IMR-90 (cell line): ENCODE measurements at regions not wholly inside any gene's neighbourhood (a gene's known extent, or its start where the extent isn't known, plus 50 kb on each side); places are given as distances from the start of the nearest gene placed in this dataset.

Experiments used
- ATAC-seq: fragments of 200-7000 bp; cut with Tn5 transposase; 2 replicates; pipeline ENCODE4 v1.9.1; 2020; ENCODE audit warnings: low read depth, mild to moderate bottlenecking, moderate library complexity
- BruUV-seq: library from RNA; stranded (reverse); fragments of 400-500 nt; replicated peaks from 2 replicates; lab custom pipeline; 2021; lab: Mats Ljungman, UMichigan
- CTCF ChIA-PET: fragments of 300-600 bp; formaldehyde crosslinking; extraction: SDS; loops from one replicate; lab custom pipeline; 2021; ENCODE audit warnings: antibody characterized with exemption; lab: Yijun Ruan, JAX
- POLR2A ChIA-PET: fragments of 300-600 bp; sonication (Branson Sonifier 250); formaldehyde crosslinking; loops from one replicate; lab custom pipeline; 2022; ENCODE audit warnings: antibody characterized with exemption; ENCODE audit not compliant: unreplicated experiment; lab: Charles Lee
- DNase-seq: peaks from one replicate; pipeline ENCODE4 v3.0.0; 2013
- H2AFZ ChIP-seq: replicated peaks from 2 replicates; pipeline ENCODE3; 2013; ENCODE audit warnings: low read length, mild to moderate bottlenecking; ENCODE audit not compliant: poor library complexity
- H2AK5ac ChIP-seq: 2 replicates; pipeline ENCODE4 v1.6.1; 2013; ENCODE audit warnings: low read depth, low read length, inconsistent platforms
- H2AK9ac ChIP-seq: replicated peaks from 2 replicates; pipeline ENCODE3; 2013; ENCODE audit warnings: mild to moderate bottlenecking, low read depth, low read length, moderate library complexity; ENCODE audit not compliant: poor library complexity
- H2BK120ac ChIP-seq: 2 replicates; pipeline ENCODE4 v1.6.1; 2013; ENCODE audit warnings: low read depth, low read length, inconsistent platforms
- H2BK15ac ChIP-seq: 3 replicates; pipeline ENCODE4 v1.6.1; 2013; ENCODE audit warnings: low read depth, low read length, inconsistent platforms
- H2BK20ac ChIP-seq: 2 replicates; pipeline ENCODE4 v1.6.1; 2013; ENCODE audit warnings: low read depth, mild to moderate bottlenecking, inconsistent platforms, low read length, moderate library complexity
- H2BK5ac ChIP-seq: 2 replicates; pipeline ENCODE4 v1.6.1; 2013; ENCODE audit warnings: mild to moderate bottlenecking, low read depth, low read length, inconsistent platforms; ENCODE audit not compliant: poor library complexity, severe bottlenecking
- H3K14ac ChIP-seq: replicated peaks from 2 replicates; pipeline ENCODE4 v1.6.1; 2013; ENCODE audit warnings: low read depth, low read length, inconsistent platforms
- H3K18ac ChIP-seq: 2 replicates; pipeline ENCODE4 v1.6.1; 2013; ENCODE audit warnings: low read depth, low read length, control low read depth
- H3K23ac ChIP-seq: 2 replicates; pipeline ENCODE4 v1.6.1; 2013; ENCODE audit warnings: low read depth, low read length, inconsistent platforms
- H3K27ac ChIP-seq: 2 replicates; pipeline ENCODE4 v1.5.1; 2013; ENCODE audit warnings: mild to moderate bottlenecking, control low read depth, low read length; ENCODE audit not compliant: insufficient read depth
- H3K27me3 ChIP-seq: 2 replicates; pipeline ENCODE4 v1.6.1; 2013; ENCODE audit warnings: low read length; ENCODE audit not compliant: control insufficient read depth, insufficient read depth
- H3K36me3 ChIP-seq: 2 replicates; pipeline ENCODE4 v1.6.1; 2013; ENCODE audit warnings: low read length, mixed read lengths; ENCODE audit not compliant: control insufficient read depth, insufficient read depth
- H3K4ac ChIP-seq: 2 replicates; pipeline ENCODE4 v1.6.1; 2013; ENCODE audit warnings: low read depth, low read length, inconsistent platforms
- H3K4me1 ChIP-seq: 2 replicates; pipeline ENCODE4 v1.6.1; 2013; ENCODE audit warnings: low read length, mixed read lengths; ENCODE audit not compliant: control insufficient read depth, insufficient read depth
- H3K4me2 ChIP-seq: 2 replicates; pipeline ENCODE4 v1.6.1; 2013; ENCODE audit warnings: low read depth, mild to moderate bottlenecking, control low read depth, low read length, moderate library complexity
- H3K4me3 ChIP-seq: 2 replicates; pipeline ENCODE4 v1.5.1; 2013; ENCODE audit warnings: low read depth, mild to moderate bottlenecking, control low read depth, low read length, moderate library complexity; ENCODE audit not compliant: insufficient read depth
- H3K56ac ChIP-seq: 2 replicates; pipeline ENCODE4 v1.6.1; 2013; ENCODE audit warnings: low read length, inconsistent platforms; ENCODE audit not compliant: insufficient read depth; ENCODE audit errors: extremely low read depth
- H3K79me1 ChIP-seq, 2 experiments: 2 replicates each; pipeline ENCODE4 v1.6.1; 2013; ENCODE audit warnings: low read length in 2 of 2, inconsistent platforms in 1 of 2, low read depth in 1 of 2
- H3K9ac ChIP-seq: 2 replicates; pipeline ENCODE4 v1.6.1; 2013; ENCODE audit warnings: low read depth, low read length, control low read depth
- H3K9me1 ChIP-seq: 2 replicates; pipeline ENCODE4 v1.6.1; 2013; ENCODE audit warnings: low read length, inconsistent platforms; ENCODE audit not compliant: insufficient read depth
- H3K9me3 ChIP-seq: 2 replicates; pipeline ENCODE4 v1.6.1; 2013; ENCODE audit warnings: low read length; ENCODE audit not compliant: control insufficient read depth, insufficient read depth
- H4K20me1 ChIP-seq: 2 replicates; pipeline ENCODE4 v1.6.1; 2013; ENCODE audit warnings: low read length, inconsistent platforms; ENCODE audit not compliant: insufficient read depth
- H4K5ac ChIP-seq: 2 replicates; pipeline ENCODE4 v1.6.1; 2013; ENCODE audit warnings: mild to moderate bottlenecking, low read depth, low read length, control low read depth
- H4K8ac ChIP-seq, 2 experiments: 2 replicates each; pipeline ENCODE4 v1.6.1; 2013; ENCODE audit warnings: low read depth in 2 of 2, low read length in 2 of 2, control low read depth in 1 of 2, inconsistent platforms in 1 of 2
- H4K91ac ChIP-seq: 2 replicates; pipeline ENCODE4 v1.6.1; 2013; ENCODE audit warnings: low read depth, low read length, inconsistent platforms; ENCODE audit not compliant: insufficient read depth
- BHLHE40 ChIP-seq: fragments of 150-350 bp; IDR thresholded peaks from 2 replicates; pipeline ENCODE4 v1.6.1; 2016; ENCODE audit warnings: mild to moderate bottlenecking, low read depth, low read length
- CEBPB ChIP-seq: IDR thresholded peaks from 2 replicates; pipeline ENCODE4 v1.6.1; 2012; ENCODE audit warnings: low read depth, low read length, improper control_type of control experiment
- MAFK ChIP-seq: IDR thresholded peaks from 2 replicates; pipeline ENCODE4 v1.6.1; 2012; ENCODE audit warnings: low read depth, low read length, improper control_type of control experiment
- MAZ ChIP-seq: IDR thresholded peaks from 2 replicates; pipeline ENCODE4 v1.6.1; 2012; ENCODE audit warnings: low read depth, mild to moderate bottlenecking, low read length, improper control_type of control experiment, moderate library complexity, borderline replicate concordance
- NFE2L2 ChIP-seq: fragments of 150-350 bp; IDR thresholded peaks from 2 replicates; pipeline ENCODE4 v1.6.1; 2016; ENCODE audit warnings: low read depth, mild to moderate bottlenecking, low read length
- RAD21 ChIP-seq: IDR thresholded peaks from 2 replicates; pipeline ENCODE4 v1.6.1; 2012; ENCODE audit warnings: low read length, improper control_type of control experiment
- RCOR1 ChIP-seq: IDR thresholded peaks from 2 replicates; pipeline ENCODE4 v1.6.1; 2012; ENCODE audit warnings: mild to moderate bottlenecking, low read length, improper control_type of control experiment; ENCODE audit not compliant: insufficient replicate concordance
- SMC3 ChIP-seq: fragments of 150-350 bp; IDR thresholded peaks from 2 replicates; pipeline ENCODE4 v1.6.1; 2016; ENCODE audit warnings: low read depth, mild to moderate bottlenecking, antibody characterized with exemption, low read length, moderate library complexity
- WGBS, 2 experiments: methylation state at CpG; one replicate each; pipeline versions ENCODE4 v1.1.5 to v1.1.7; 2013; ENCODE audit warnings: missing lambda C conversion rate in 2 of 2; ENCODE audit not compliant: insufficient read length in 1 of 2; ENCODE audit errors: extremely low coverage in 2 of 2; 5-methylcytosine and 5-hydroxymethylcytosine counted together
- dilution Hi-C: fragments of 300-500 bp; cut with HindIII; formaldehyde crosslinking; loops from one replicate; pipeline ENCODE4 v1.14.3; 2018; ENCODE audit warnings: low sequenced_read_pairs; ENCODE audit not compliant: unreplicated experiment
- in situ Hi-C: fragments of 300-500 bp; cut with MboI; formaldehyde crosslinking; loops from 3 replicates; pipeline ENCODE4 v1.14.3; 2019; ENCODE audit warnings: low sequenced_read_pairs, inconsistent platforms, mixed read lengths
- intact Hi-C: fragments of 100-400 bp; cut with micrococcal nuclease; formaldehyde crosslinking; loops from 2 replicates; pipeline ENCODE4 v1.10.0; 2022
- TF ChIP-seq, protein P1 (sequence below): fragments of 150-350 bp; IDR thresholded peaks from 2 replicates; pipeline ENCODE4 v1.6.1; 2016; ENCODE audit warnings: low read depth, mild to moderate bottlenecking, low read length, moderate library complexity, borderline replicate concordance
- TF ChIP-seq, protein P2 (sequence below): conservative IDR thresholded peaks from 2 replicates; pipeline ENCODE4 v1.5.1; 2012; ENCODE audit warnings: mild to moderate bottlenecking, low read depth, low read length, improper control_type of control experiment

DNA sequence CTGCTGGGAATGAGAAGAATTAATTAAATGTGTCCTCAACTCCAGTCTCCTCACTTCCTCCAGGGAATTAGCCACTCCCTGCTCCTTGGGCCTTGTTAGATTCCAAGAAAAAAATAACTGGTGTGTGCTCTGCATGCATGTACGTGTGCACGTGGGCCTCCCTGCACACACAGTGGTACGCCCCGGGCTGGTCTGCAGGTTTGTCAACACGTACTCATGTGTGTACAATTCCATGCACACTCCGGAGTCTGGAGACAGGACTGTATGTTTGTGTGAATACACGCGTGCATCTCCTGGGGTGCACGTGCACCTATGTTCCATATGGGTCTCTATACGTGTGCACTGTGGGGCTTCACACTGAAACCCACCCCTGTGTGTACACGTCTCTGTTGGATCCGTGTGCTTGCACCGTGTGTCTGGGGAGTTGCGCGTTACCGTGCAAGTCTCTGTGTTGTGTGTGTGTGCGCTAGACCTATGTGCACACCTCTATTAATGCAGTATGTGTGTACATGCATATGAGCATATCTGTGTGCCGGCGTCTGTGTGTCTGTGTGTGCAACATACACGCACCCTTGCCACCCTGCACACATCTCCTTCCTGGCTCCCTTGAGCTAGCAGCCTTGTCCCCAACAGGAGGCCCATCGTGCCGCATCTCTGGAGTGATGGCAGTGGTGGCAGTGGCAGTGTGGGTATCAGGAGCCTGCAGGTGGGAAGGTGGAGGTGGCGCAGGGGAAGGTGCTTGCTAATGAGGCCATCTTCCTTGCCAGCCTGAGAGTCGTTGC, 210.1 kb downstream of the TBC1D2B start:
- Histone ChIP-seq H3K27ac (no peak overlapping the region), H3K14ac (no peak overlapping the region), H4K5ac (no peak overlapping the region), H2BK5ac (no peak overlapping the region), H2AFZ (no peak overlapping the region), H4K8ac (no peak overlapping the region), H3K4ac (no peak overlapping the region), H3K56ac (no peak overlapping the region), H3K9me1 (no peaks in the 10 kb centered on the region), H4K20me1 (no peaks in the 10 kb centered on the region), H3K18ac (no peak overlapping the region), H3K4me3 (no peak overlapping the region), H2AK9ac (no peak overlapping the region), H2BK15ac (no peak overlapping the region), H2BK20ac (no peak overlapping the region), H3K9ac (no peak overlapping the region), H3K9me3 (no peaks in the 10 kb centered on the region), H3K4me2 (no peak overlapping the region), H2AK5ac (no peak overlapping the region), H2BK120ac (no peak overlapping the region), H3K36me3 (no peaks in the 10 kb centered on the region), H4K91ac (no peak overlapping the region), H3K27me3 (peaks cover 30% of the 10 kb centered on the region), H3K79me1 (no peaks in the 10 kb centered on the region), H3K4me1 (no peaks in the 10 kb centered on the region), H3K23ac (no peak overlapping the region)
- DNase-seq (no peak), ATAC-seq (no peak)
- TF ChIP-seq, protein P1, sequence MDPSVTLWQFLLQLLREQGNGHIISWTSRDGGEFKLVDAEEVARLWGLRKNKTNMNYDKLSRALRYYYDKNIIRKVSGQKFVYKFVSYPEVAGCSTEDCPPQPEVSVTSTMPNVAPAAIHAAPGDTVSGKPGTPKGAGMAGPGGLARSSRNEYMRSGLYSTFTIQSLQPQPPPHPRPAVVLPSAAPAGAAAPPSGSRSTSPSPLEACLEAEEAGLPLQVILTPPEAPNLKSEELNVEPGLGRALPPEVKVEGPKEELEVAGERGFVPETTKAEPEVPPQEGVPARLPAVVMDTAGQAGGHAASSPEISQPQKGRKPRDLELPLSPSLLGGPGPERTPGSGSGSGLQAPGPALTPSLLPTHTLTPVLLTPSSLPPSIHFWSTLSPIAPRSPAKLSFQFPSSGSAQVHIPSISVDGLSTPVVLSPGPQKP, result no peak
- TF ChIP-seq MAFK (no peak), CEBPB (no peak), RAD21 (no peak), SMC3 (no peak), NFE2L2 (no peak), BHLHE40 (no peak), RCOR1 (no peak), MAZ (no peak)
- TF ChIP-seq, protein P2, sequence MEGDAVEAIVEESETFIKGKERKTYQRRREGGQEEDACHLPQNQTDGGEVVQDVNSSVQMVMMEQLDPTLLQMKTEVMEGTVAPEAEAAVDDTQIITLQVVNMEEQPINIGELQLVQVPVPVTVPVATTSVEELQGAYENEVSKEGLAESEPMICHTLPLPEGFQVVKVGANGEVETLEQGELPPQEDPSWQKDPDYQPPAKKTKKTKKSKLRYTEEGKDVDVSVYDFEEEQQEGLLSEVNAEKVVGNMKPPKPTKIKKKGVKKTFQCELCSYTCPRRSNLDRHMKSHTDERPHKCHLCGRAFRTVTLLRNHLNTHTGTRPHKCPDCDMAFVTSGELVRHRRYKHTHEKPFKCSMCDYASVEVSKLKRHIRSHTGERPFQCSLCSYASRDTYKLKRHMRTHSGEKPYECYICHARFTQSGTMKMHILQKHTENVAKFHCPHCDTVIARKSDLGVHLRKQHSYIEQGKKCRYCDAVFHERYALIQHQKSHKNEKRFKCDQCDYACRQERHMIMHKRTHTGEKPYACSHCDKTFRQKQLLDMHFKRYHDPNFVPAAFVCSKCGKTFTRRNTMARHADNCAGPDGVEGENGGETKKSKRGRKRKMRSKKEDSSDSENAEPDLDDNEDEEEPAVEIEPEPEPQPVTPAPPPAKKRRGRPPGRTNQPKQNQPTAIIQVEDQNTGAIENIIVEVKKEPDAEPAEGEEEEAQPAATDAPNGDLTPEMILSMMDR, result no peak
- 82% methylated on average over 11 of the region's 24 CpGs; no CpG with 5 or more reads in 1 of the 2 experiments for WGBS, 2 experiments
- dilution Hi-C loops, result no loop called here
- ChIA-PET POLR2A (no interaction called here), CTCF (no interaction called here)
- in situ Hi-C loops, result no loop called here
- intact Hi-C loops, result no loop called here
- no TSS peak for BruUV-seq
